ENCODE measurements at regions not wholly inside any gene's neighbourhood (a gene's known extent, or its start where the extent isn't known, plus 50 kb on each side); places are given as distances from the start of the nearest gene placed in this dataset.

DNA sequence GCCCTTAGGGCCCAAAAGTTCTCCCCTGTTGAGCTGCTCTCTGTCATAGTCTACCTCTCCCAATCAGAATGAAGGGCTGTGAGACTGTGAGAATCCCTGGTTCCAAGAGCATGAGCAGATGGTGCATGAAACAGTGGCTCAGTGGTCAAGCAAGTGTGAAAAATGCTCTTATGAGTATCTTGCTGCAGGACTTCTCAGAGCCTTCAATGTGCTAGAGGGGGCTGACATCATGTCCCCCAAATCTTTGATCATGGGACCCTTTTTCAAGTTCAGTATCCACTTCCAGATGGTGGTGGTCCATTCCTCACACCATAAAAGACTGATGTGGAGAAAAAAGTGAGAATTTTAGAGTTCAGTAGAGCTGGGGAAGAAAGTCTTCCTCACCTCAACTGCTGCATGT lies 265.3 kb upstream of the HABP2 start:
- no peaks in the 10 kb centered on the region for H4K20me1 ChIP-seq (replicated peaks; ENCODE audit: control insufficient read depth, insufficient read depth, low read length)
- BruUV-seq (replicated peaks) = no TSS peak
- H2AFZ ChIP-seq (ENCODE audit: low read depth, low read length) = no peak overlapping the region
- peaks cover 0 to 22% of the 10 kb centered on the region in 2 experiments; a peak in 2 of 5 replicates for H3K27me3 ChIP-seq (ENCODE audit: control insufficient read depth in 2 of 2, insufficient read depth in 2 of 2, low read length in 2 of 2)
- intact Hi-C loops (cut with micrococcal nuclease) = no loop called here
- no peaks in the 10 kb centered on the region for H3K36me3 ChIP-seq (ENCODE audit: control insufficient read depth, insufficient read depth, low read length)
- TF ChIP-seq ZNF239 (CRISPR knock-in tag; IDR thresholded peaks at IDR 0.05) = peak; percentile 83
- TF ChIP-seq CEBPG (CRISPR knock-in tag; IDR thresholded peaks at IDR 0.05) = no peak
- TF ChIP-seq CEBPG (tag; conservative IDR thresholded peaks at IDR 0.05 in 1 of 2, IDR thresholded peaks at IDR 0.05 in 1 of 2) = no peak
- ChIA-PET CTCF (ENCODE audit: low intra/inter-chr PET ratio) (no interaction called here), POLR2A (no interaction called here)
- DNase-seq (ENCODE audit: extremely low read depth in 1 of 4, low spot score in 3 of 4) = no peak
- no peak overlapping the region for H3K4me3 ChIP-seq
- H3K79me2 ChIP-seq (ENCODE audit: control insufficient read depth, insufficient read depth, low read length) = no peaks in the 10 kb centered on the region
- no peaks in the 10 kb centered on the region for H3K9me3 ChIP-seq (replicated peaks; ENCODE audit: control insufficient read depth, insufficient read depth, low read depth, low read length)
- H3K27ac ChIP-seq (ENCODE audit: extremely low read depth, low read depth, low read length) = no peak overlapping the region
- in situ Hi-C loops (cut with MboI) = no loop called here
- no peaks in the 10 kb centered on the region for H3K4me1 ChIP-seq (replicated peaks in 1 of 2; ENCODE audit: control insufficient read depth in 2 of 2, insufficient read depth in 2 of 2, low read length in 2 of 2)
- no peaks in the 10 kb centered on the region for H3K9me1 ChIP-seq (ENCODE audit: control insufficient read depth, insufficient read depth, low read length)
- no peak overlapping the region for H3K4me2 ChIP-seq (ENCODE audit: insufficient read depth, low read length)
- ATAC-seq = no peak
- H3K9ac ChIP-seq (ENCODE audit: insufficient read depth in 1 of 2, low read depth in 2 of 2, low read length in 2 of 2) = no peak overlapping the region
- FAIRE-seq = no peak

DNA sequence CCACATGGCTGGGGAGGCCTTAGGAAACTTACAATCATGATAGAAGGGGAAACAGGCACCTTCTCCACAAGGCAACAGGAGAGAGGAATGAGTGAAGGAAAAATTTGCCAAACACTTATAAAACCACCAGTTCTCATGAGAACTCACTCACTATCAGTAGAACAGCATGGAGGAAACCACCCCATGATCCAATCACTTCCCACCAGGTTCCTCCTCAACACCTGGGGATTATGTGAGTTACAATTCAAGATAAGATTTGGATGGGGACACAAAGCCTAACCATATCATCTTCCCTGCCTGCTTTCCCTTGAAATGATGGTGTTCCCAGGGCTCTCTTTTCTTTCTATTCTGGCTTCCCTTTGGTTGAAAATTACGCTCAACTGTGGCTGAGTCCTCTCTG lies 262.7 kb upstream of the HABP2 start:
- Histone ChIP-seq H3K27ac (ENCODE audit: extremely low read depth, low read depth, low read length) (no peak overlapping the region), H3K4me3 (no peak overlapping the region), H3K79me2 (ENCODE audit: control insufficient read depth, insufficient read depth, low read length) (no peaks in the 10 kb centered on the region), H3K4me1 (replicated peaks in 1 of 2; ENCODE audit: control insufficient read depth in 2 of 2, insufficient read depth in 2 of 2, low read length in 2 of 2) (no peaks in the 10 kb centered on the region), H2AFZ (ENCODE audit: low read depth, low read length) (no peak overlapping the region), H3K9me1 (ENCODE audit: control insufficient read depth, insufficient read depth, low read length) (no peaks in the 10 kb centered on the region), H3K4me2 (ENCODE audit: insufficient read depth, low read length) (no peak overlapping the region), H3K9ac (ENCODE audit: insufficient read depth in 1 of 2, low read depth in 2 of 2, low read length in 2 of 2) (no peak overlapping the region), H4K20me1 (replicated peaks; ENCODE audit: control insufficient read depth, insufficient read depth, low read length) (no peaks in the 10 kb centered on the region), H3K27me3 (ENCODE audit: control insufficient read depth in 2 of 2, insufficient read depth in 2 of 2, low read length in 2 of 2) (peaks cover 0 to 20% of the 10 kb centered on the region in 2 experiments; a peak in 2 of 5 replicates), H3K9me3 (replicated peaks; ENCODE audit: control insufficient read depth, insufficient read depth, low read depth, low read length) (no peaks in the 10 kb centered on the region), H3K36me3 (ENCODE audit: control insufficient read depth, insufficient read depth, low read length) (no peaks in the 10 kb centered on the region)
- DNase-seq (ENCODE audit: extremely low read depth in 1 of 4, low spot score in 3 of 4) (no peak), ATAC-seq (no peak), FAIRE-seq (no peak)
- BruUV-seq (replicated peaks) = no TSS peak
- WGBS (ENCODE audit: insufficient coverage, low coverage, missing lambda C conversion rate) = 0% methylated on average over 1 of the region's 1 CpG
- intact Hi-C loops (cut with micrococcal nuclease) = no loop called here
- in situ Hi-C loops (cut with MboI) = no loop called here
- CTCF ChIA-PET (ENCODE audit: low intra/inter-chr PET ratio) = no interaction called here
- POLR2A ChIA-PET = interaction anchor here (0.7 kb wide), 1 partner anchor 258 kb away, joined by 3 read pairs; no protein-coding TSS in a partner anchor
- no peak for TF ChIP-seq ZNF445 (CRISPR knock-in tag; IDR thresholded peaks at IDR 0.05; ENCODE audit: low read depth)
- no peak for TF ChIP-seq NR2C2 (CRISPR knock-in tag; IDR thresholded peaks at IDR 0.05)
- no peak for TF ChIP-seq NR2C2 (tag; IDR thresholded peaks at IDR 0.05)
- no peak for TF ChIP-seq NR4A1 (CRISPR knock-in tag; IDR thresholded peaks at IDR 0.05)
- no peak for TF ChIP-seq NR4A1 (tag; IDR thresholded peaks at IDR 0.05)
- TF ChIP-seq TCF7L2 (IDR thresholded peaks at IDR 0.05; ENCODE audit: low read depth, low read length) = no peak
- TF ChIP-seq, protein P1, sequence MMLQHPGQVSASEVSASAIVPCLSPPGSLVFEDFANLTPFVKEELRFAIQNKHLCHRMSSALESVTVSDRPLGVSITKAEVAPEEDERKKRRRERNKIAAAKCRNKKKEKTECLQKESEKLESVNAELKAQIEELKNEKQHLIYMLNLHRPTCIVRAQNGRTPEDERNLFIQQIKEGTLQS (IDR thresholded peaks at IDR 0.05) = no peak
- TF ChIP-seq, protein P1 (CRISPR knock-in tag; conservative IDR thresholded peaks at IDR 0.05) = no peak
- TF ChIP-seq ZNF224 (CRISPR knock-in tag; IDR thresholded peaks at IDR 0.05) = no peak
- TF ChIP-seq TAF9B (IDR thresholded peaks at IDR 0.05; ENCODE audit: partially characterized antibody) = no peak
- no peak for TF ChIP-seq ZNF41 (CRISPR knock-in tag; conservative IDR thresholded peaks at IDR 0.05)

All from K562 (cell line).